Keratinocyte (primary cell): ENCODE measurements at regions not wholly inside any gene's neighbourhood (a gene's known extent, or its start where the extent isn't known, plus 50 kb on each side); places are given as distances from the start of the nearest gene placed in this dataset.

ENCODE experiments used
- DNase-seq: peaks from one replicate; pipeline ENCODE4 v3.0.0-alpha.2; 2011; ENCODE audit warnings: low read depth, missing footprints, low spot score
- FAIRE-seq: peaks from 2 replicates; lab custom pipeline; 2011; peaks lifted over from hg19 to GRCh38; lab: Jason Lieb, UNC
- H2AFZ ChIP-seq: 2 replicates; pipeline ENCODE4 v1.6.0; 2012; ENCODE audit warnings: low read length, control low read depth, inconsistent platforms; ENCODE audit not compliant: control insufficient read depth
- H3K27ac ChIP-seq: 2 replicates; pipeline ENCODE4 v1.5.1; 2011; ENCODE audit warnings: low read length; ENCODE audit not compliant: control insufficient read depth, insufficient read depth
- H3K27me3 ChIP-seq: 3 replicates; pipeline ENCODE4 v1.6.0; 2011; ENCODE audit warnings: low read length; ENCODE audit not compliant: control insufficient read depth, insufficient read depth; ENCODE audit errors: extremely low read depth
- H3K36me3 ChIP-seq, 2 experiments: 2 replicates in 1 of 2; 3 replicates in 1 of 2; pipeline ENCODE4 v1.5.1; 2011; ENCODE audit warnings: low read length in 2 of 2, mild to moderate bottlenecking in 1 of 2; ENCODE audit not compliant: control insufficient read depth in 2 of 2, insufficient read depth in 2 of 2; ENCODE audit errors: extremely low read depth in 1 of 2
- H3K4me1 ChIP-seq: 3 replicates; pipeline ENCODE4 v1.5.1; 2011; ENCODE audit warnings: low read length; ENCODE audit not compliant: control insufficient read depth, insufficient read depth; ENCODE audit errors: extremely low read depth
- H3K4me2 ChIP-seq: 3 replicates; pipeline ENCODE4 v1.6.0; 2011; ENCODE audit warnings: low read depth, low read length; ENCODE audit not compliant: control insufficient read depth, insufficient read depth; ENCODE audit errors: extremely low read depth
- H3K4me3 ChIP-seq, 3 experiments: fragments of 200-600 bp in 1 of 3; sonication (generic) in 1 of 3; 2 replicates in 2 of 3; 3 replicates in 1 of 3; pipeline ENCODE4 v1.5.1; 2011 to 2016; ENCODE audit warnings: low read length in 3 of 3, mild to moderate bottlenecking in 3 of 3, control low read depth in 2 of 3, inconsistent platforms in 1 of 3, low read depth in 1 of 3, mixed read lengths in 1 of 3, mixed run types in 1 of 3, moderate library complexity in 1 of 3; ENCODE audit not compliant: control insufficient read depth in 2 of 3, insufficient read depth in 2 of 3; ENCODE audit errors: extremely low read depth in 1 of 3
- H3K79me2 ChIP-seq: 2 replicates; pipeline ENCODE4 v1.6.0; 2012; ENCODE audit warnings: low read length; ENCODE audit not compliant: control insufficient read depth, insufficient read depth
- H3K9ac ChIP-seq: 3 replicates; pipeline ENCODE4 v1.6.0; 2011; ENCODE audit warnings: low read length; ENCODE audit not compliant: control insufficient read depth, insufficient read depth; ENCODE audit errors: extremely low read depth
- H3K9me1 ChIP-seq: 3 replicates; pipeline ENCODE4 v1.6.0; 2011; ENCODE audit warnings: low read length; ENCODE audit not compliant: control insufficient read depth, insufficient read depth; ENCODE audit errors: extremely low read depth
- H3K9me3 ChIP-seq: 2 replicates; pipeline ENCODE4 v1.5.1; 2012; ENCODE audit warnings: low read depth, low read length; ENCODE audit not compliant: control insufficient read depth
- H4K20me1 ChIP-seq: 3 replicates; pipeline ENCODE4 v1.6.0; 2011; ENCODE audit warnings: low read length; ENCODE audit not compliant: control insufficient read depth, insufficient read depth; ENCODE audit errors: extremely low read depth
- CTCF ChIP-seq, 3 experiments: IDR thresholded peaks in 1 of 3; conservative IDR thresholded peaks in 1 of 3; optimal IDR thresholded peaks in 1 of 3; 2 replicates in 2 of 3; 3 replicates in 1 of 3; pipeline versions ENCODE3 to v1.5.1; 2011; ENCODE audit warnings: low read length in 3 of 3, mild to moderate bottlenecking in 3 of 3, moderate library complexity in 2 of 3, control low read depth in 1 of 3, inconsistent platforms in 1 of 3; ENCODE audit not compliant: insufficient read depth in 2 of 3; ENCODE audit errors: extremely low read depth in 1 of 3
- EZH2 ChIP-seq: IDR thresholded peaks from one replicate; pipeline ENCODE4 v1.6.1; 2012; ENCODE audit warnings: inconsistent platforms, mild to moderate bottlenecking, low read length, moderate library complexity
- dilution Hi-C: fragments of 300-500 bp; cut with MboI; formaldehyde crosslinking; loops from one replicate; pipeline ENCODE4 v1.7.0; 2020; ENCODE audit warnings: low sequenced_read_pairs; ENCODE audit not compliant: extremely low pct_ligation_motif_present

GRCh38 chr1:198873696-198874230 is 234.9 kb downstream of the PTPRC start:
- Histone ChIP-seq H3K9me3 (no peaks in the 10 kb centered on the region), H3K36me3 (peaks cover 0 to 3% of the 10 kb centered on the region in 2 experiments), H3K79me2 (peaks cover 6% of the 10 kb centered on the region), H3K4me1 (no peaks in the 10 kb centered on the region), H3K27ac (no peak overlapping the region), H3K9me1 (no peaks in the 10 kb centered on the region), H3K4me3 (no peak overlapping the region), H3K9ac (no peak overlapping the region), H4K20me1 (no peaks in the 10 kb centered on the region), H3K4me2 (no peak overlapping the region), H3K27me3 (no peaks in the 10 kb centered on the region), H2AFZ (no peak overlapping the region)
- dilution Hi-C loops = no loop called here
- DNase-seq = no peak
- TF ChIP-seq EZH2 (no peak), CTCF (optimal IDR thresholded peaks at IDR 0.05 in 1 of 3, IDR thresholded peaks at IDR 0.05 in 1 of 3, conservative IDR thresholded peaks at IDR 0.05 in 1 of 3; ENCODE audit: extremely low read depth in 1 of 3, insufficient read depth in 2 of 3, low read length in 3 of 3) (no peak)
- no peak for FAIRE-seq

GRCh38 chr1:198876371-198876871 is 237.6 kb downstream of the PTPRC start:
- no peak overlapping the region for H3K4me2 ChIP-seq
- no peak overlapping the region for H3K4me3 ChIP-seq

More at GRCh38 chr1:198876371-198876871, 237.6 kb downstream of the PTPRC start:
- Histone ChIP-seq H3K36me3 (peaks cover 0 to 3% of the 10 kb centered on the region in 2 experiments), H3K79me2 (peaks cover 12% of the 10 kb centered on the region), H3K27ac (no peak overlapping the region), H3K9me3 (no peaks in the 10 kb centered on the region), H4K20me1 (no peaks in the 10 kb centered on the region), H3K9me1 (no peaks in the 10 kb centered on the region), H2AFZ (no peak overlapping the region), H3K9ac (no peak overlapping the region), H3K4me1 (peaks cover 12% of the 10 kb centered on the region), H3K27me3 (no peaks in the 10 kb centered on the region)
- FAIRE-seq = no peak
- dilution Hi-C loops = no loop called here
- no peak for TF ChIP-seq EZH2
- no peak for TF ChIP-seq CTCF (optimal IDR thresholded peaks at IDR 0.05 in 1 of 3, IDR thresholded peaks at IDR 0.05 in 1 of 3, conservative IDR thresholded peaks at IDR 0.05 in 1 of 3; ENCODE audit: extremely low read depth in 1 of 3, insufficient read depth in 2 of 3, low read length in 3 of 3)
- no peak for DNase-seq
